HCT116 (cell line): ENCODE measurements at regions not wholly inside any gene's neighbourhood (a gene's known extent, or its start where the extent isn't known, plus 50 kb on each side); places are given as distances from the start of the nearest gene placed in this dataset.

ENCODE experiments used
- ATAC-seq: fragments of 200-7000 bp; cut with Tn5 transposase; 2 replicates; pipeline ENCODE4 v1.9.1; 2020; ENCODE audit warnings: mild to moderate bottlenecking, moderate library complexity
- BruUV-seq: library from RNA; stranded (reverse); fragments of 400-500 nt; replicated peaks from 2 replicates; lab custom pipeline; 2021; lab: Mats Ljungman, UMichigan
- CTCF ChIA-PET: fragments of 300-600 bp; sonication (Branson Sonifier 250); formaldehyde crosslinking; loops from one replicate; lab custom pipeline; 2021; ENCODE audit warnings: antibody characterized with exemption; lab: Charles Lee
- POLR2A ChIA-PET: fragments of 300-600, 350-600 bp; sonication (Branson Sonifier 250); formaldehyde crosslinking; loops from one replicate; lab custom pipeline; 2021; ENCODE audit warnings: antibody characterized with exemption; lab: Charles Lee
- RAD21 ChIA-PET, 2 experiments: fragments of 300-600 bp; sonication (Branson Sonifier 250); formaldehyde crosslinking; loops; one replicate each; lab custom pipeline; 2023; ENCODE audit warnings: low total read pairs in 2 of 2; ENCODE audit not compliant: uncharacterized antibody in 2 of 2, unreplicated experiment in 2 of 2, low non-redundant PET in 1 of 2; lab: Charles Lee
- DNase-seq: peaks from one replicate; pipeline ENCODE4 v3.0.0-alpha.2; 2010; ENCODE audit warnings: low read depth, low spot score
- H2AFZ ChIP-seq: fragments of 200-600 bp; shearing (Covaris generic), sonication (generic); 2 replicates; pipeline ENCODE4 v1.6.1; 2017; ENCODE audit warnings: low read depth, mixed run types, mixed read lengths, antibody characterized with exemption, low read length; ENCODE audit not compliant: poor library complexity, severe bottlenecking
- H3K27ac ChIP-seq: 2 replicates; pipeline ENCODE4 v1.5.1; 2012; ENCODE audit warnings: low read depth, low read length
- H3K27me3 ChIP-seq: fragments of 200-600 bp; sonication (generic); 2 replicates; pipeline ENCODE4 v1.6.1; 2016; ENCODE audit warnings: mixed run types, low read length, mixed read lengths; ENCODE audit not compliant: insufficient read depth
- H3K36me3 ChIP-seq, 2 experiments: fragments of 200-500 bp in 1 of 2; fragments of 200-600 bp in 1 of 2; sonication (Bioruptor generic) in 1 of 2; sonication (generic) in 1 of 2; 2 replicates each; pipeline versions ENCODE4 v1.5.1 to v1.6.1; 2014 to 2016; ENCODE audit warnings: low read length in 2 of 2, inconsistent platforms in 1 of 2, mixed read lengths in 1 of 2, mixed run types in 1 of 2; ENCODE audit not compliant: insufficient read depth in 2 of 2, control insufficient read depth in 1 of 2
- H3K4me1 ChIP-seq, 2 experiments: fragments of 200-600 bp in 1 of 2; sonication (generic) in 1 of 2; 2 replicates each; pipeline versions ENCODE4 v1.5.1 to v1.6.1; 2012 to 2017; ENCODE audit warnings: low read length in 2 of 2, inconsistent platforms in 1 of 2, mild to moderate bottlenecking in 1 of 2, mixed read lengths in 1 of 2, mixed run types in 1 of 2, moderate library complexity in 1 of 2; ENCODE audit not compliant: insufficient read depth in 2 of 2, control insufficient read depth in 1 of 2
- H3K4me2 ChIP-seq: fragments of 200-600 bp; sonication (generic); 2 replicates; pipeline ENCODE4 v1.6.1; 2017; ENCODE audit warnings: mixed run types, low read length, mixed read lengths
- H3K4me3 ChIP-seq, 2 experiments: fragments of 200-600 bp in 1 of 2; sonication (generic) in 1 of 2; replicated peaks in 1 of 2; 2 replicates each; pipeline ENCODE4 v1.5.1; 2011 to 2016; ENCODE audit warnings: low read length in 2 of 2, control low read depth in 1 of 2, low read depth in 1 of 2, mild to moderate bottlenecking in 1 of 2, mixed read lengths in 1 of 2, mixed run types in 1 of 2
- H3K79me2 ChIP-seq: fragments of 200-600 bp; sonication (generic); 2 replicates; pipeline ENCODE4 v1.6.1; 2017; ENCODE audit warnings: mild to moderate bottlenecking, mixed run types, low read length, moderate library complexity, mixed read lengths; ENCODE audit not compliant: insufficient read depth
- H3K9ac ChIP-seq: fragments of 200-600 bp; sonication (generic); 2 replicates; pipeline ENCODE4 v1.6.1; 2016; ENCODE audit warnings: low read length, mixed read lengths
- H3K9me2 ChIP-seq: fragments of 200-600 bp; sonication (generic), shearing (Covaris generic); 2 replicates; pipeline ENCODE4 v1.6.1; 2017; ENCODE audit warnings: mixed run types, mild to moderate bottlenecking, moderate library complexity; ENCODE audit not compliant: insufficient read depth
- H3K9me3 ChIP-seq, 2 experiments: fragments of 200-500 bp in 1 of 2; fragments of 200-600 bp in 1 of 2; sonication (Bioruptor generic) in 1 of 2; sonication (generic) in 1 of 2; 2 replicates each; pipeline ENCODE4 v1.6.1; 2014 to 2017; ENCODE audit warnings: low read length in 2 of 2, mixed read lengths in 2 of 2, inconsistent platforms in 1 of 2, low read depth in 1 of 2, mild to moderate bottlenecking in 1 of 2, mixed run types in 1 of 2, moderate library complexity in 1 of 2; ENCODE audit not compliant: control insufficient read depth in 1 of 2, insufficient read depth in 1 of 2
- H4K20me1 ChIP-seq: fragments of 200-600 bp; sonication (generic), shearing (Covaris generic); 2 replicates; pipeline ENCODE4 v1.6.1; 2017; ENCODE audit warnings: mixed run types, mild to moderate bottlenecking, moderate library complexity; ENCODE audit not compliant: insufficient read depth
- CBX3 ChIP-seq: IDR thresholded peaks from 2 replicates; pipeline ENCODE4 v1.6.1; 2012; ENCODE audit warnings: low read depth
- EGR1 ChIP-seq: IDR thresholded peaks from 2 replicates; pipeline ENCODE4 v1.6.1; 2012; ENCODE audit warnings: low read depth
- ELF1 ChIP-seq: IDR thresholded peaks from 2 replicates; pipeline ENCODE4 v1.6.1; 2012; ENCODE audit warnings: low read depth, borderline replicate concordance
- FOSL1 ChIP-seq: IDR thresholded peaks from 2 replicates; pipeline ENCODE4 v1.6.1; 2012; ENCODE audit warnings: low read depth
- JUND ChIP-seq: IDR thresholded peaks from 2 replicates; pipeline ENCODE4 v1.6.1; 2012
- POLR2AphosphoS5 ChIP-seq: IDR thresholded peaks from 2 replicates; pipeline ENCODE4 v1.6.1; 2011; ENCODE audit warnings: mild to moderate bottlenecking, low read depth, low read length, moderate library complexity
- RAD21 ChIP-seq: IDR thresholded peaks from 2 replicates; pipeline ENCODE4 v1.6.1; 2012; ENCODE audit warnings: low read depth, mild to moderate bottlenecking
- SP1 ChIP-seq: IDR thresholded peaks from 2 replicates; pipeline ENCODE4 v1.6.1; 2012; ENCODE audit warnings: low read depth
- SRF ChIP-seq: IDR thresholded peaks from 2 replicates; pipeline ENCODE4 v1.6.1; 2012; ENCODE audit warnings: low read depth
- YY1 ChIP-seq: IDR thresholded peaks from 2 replicates; pipeline ENCODE4 v1.6.1; 2011; ENCODE audit warnings: low read length, low read depth, moderate library complexity, mild to moderate bottlenecking; ENCODE audit not compliant: insufficient replicate concordance; ENCODE audit errors: extremely low read depth
- ZFX ChIP-seq: fragments of 450-650 bp; IDR thresholded peaks from 2 replicates; pipeline ENCODE4 v1.6.1; 2017
- ZNF274 ChIP-seq: fragments of 200-500 bp; sonication (Bioruptor generic); IDR thresholded peaks from 2 replicates; pipeline ENCODE4 v1.6.1; 2014; ENCODE audit warnings: mild to moderate bottlenecking, low read depth, low read length, inconsistent platforms
- intact Hi-C: fragments of 100-400 bp; cut with micrococcal nuclease; formaldehyde crosslinking; loops from 2 replicates; pipeline ENCODE4 v1.10.0; 2022
- TF ChIP-seq, protein P1 (sequence below), 3 experiments: fragments of 200-600 bp in 1 of 3; sonication (generic) in 1 of 3; IDR thresholded peaks in 2 of 3; conservative IDR thresholded peaks in 1 of 3; 2 replicates each; pipeline ENCODE4 v1.5.1; 2012 to 2017; ENCODE audit warnings: low read depth in 2 of 3, low read length in 2 of 3, antibody characterized with exemption in 1 of 3, borderline replicate concordance in 1 of 3, control low read depth in 1 of 3, mild to moderate bottlenecking in 1 of 3, mixed read lengths in 1 of 3, mixed run types in 1 of 3, moderate library complexity in 1 of 3; ENCODE audit not compliant: insufficient read depth in 1 of 3
- TF ChIP-seq, protein P2 (sequence below): IDR thresholded peaks from 2 replicates; pipeline ENCODE4 v1.6.1; 2011; ENCODE audit warnings: mild to moderate bottlenecking, low read length, moderate library complexity; ENCODE audit not compliant: insufficient replicate concordance; ENCODE audit errors: extremely low read depth
- TF ChIP-seq, protein P3 (sequence below): IDR thresholded peaks from 2 replicates; pipeline ENCODE4 v1.6.1; 2012
- TF ChIP-seq, protein P4 (sequence below): IDR thresholded peaks from 2 replicates; pipeline ENCODE4 v1.6.1; 2012; ENCODE audit warnings: low read depth

DNA sequence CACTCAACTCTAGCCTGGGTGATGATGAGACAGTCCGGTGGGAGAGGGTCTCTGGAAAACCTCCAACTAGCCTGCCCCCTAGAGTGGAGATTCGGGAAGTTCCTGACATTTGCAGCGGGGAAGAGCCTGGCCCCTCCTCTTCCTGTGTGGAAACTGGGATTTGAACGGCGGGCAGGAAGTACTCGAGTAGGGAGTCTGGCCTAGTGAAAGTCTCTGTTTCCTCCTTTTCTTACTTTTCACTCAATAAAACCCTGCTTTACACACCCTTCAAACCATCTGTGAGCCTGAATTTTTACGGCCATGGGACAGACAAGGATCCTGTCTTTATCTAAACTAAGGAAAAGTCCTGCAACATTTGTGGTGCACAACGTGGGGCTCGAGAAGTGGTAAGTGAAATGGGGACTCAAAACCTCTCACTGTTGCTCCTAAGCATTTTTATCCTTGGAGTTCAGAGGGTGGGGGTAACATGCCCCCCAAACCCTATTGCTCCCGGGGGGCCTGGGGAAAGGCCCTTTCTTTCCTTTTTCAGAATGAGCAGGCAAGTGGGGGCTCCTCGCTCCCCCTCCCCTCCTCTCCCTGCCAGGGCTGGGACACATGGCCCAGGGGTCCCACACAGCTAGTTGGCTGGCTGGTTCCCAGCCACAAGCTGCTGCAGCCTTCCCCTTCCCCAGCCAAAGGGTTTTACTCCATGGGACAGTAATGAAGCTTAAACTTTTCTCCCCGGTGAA lies 224.7 kb upstream of the GBE1 start (continued):
- TF ChIP-seq YY1 (no peak), ZFX (peak; percentile 93), POLR2AphosphoS5 (peak; percentile 68)
- TF ChIP-seq, protein P1, sequence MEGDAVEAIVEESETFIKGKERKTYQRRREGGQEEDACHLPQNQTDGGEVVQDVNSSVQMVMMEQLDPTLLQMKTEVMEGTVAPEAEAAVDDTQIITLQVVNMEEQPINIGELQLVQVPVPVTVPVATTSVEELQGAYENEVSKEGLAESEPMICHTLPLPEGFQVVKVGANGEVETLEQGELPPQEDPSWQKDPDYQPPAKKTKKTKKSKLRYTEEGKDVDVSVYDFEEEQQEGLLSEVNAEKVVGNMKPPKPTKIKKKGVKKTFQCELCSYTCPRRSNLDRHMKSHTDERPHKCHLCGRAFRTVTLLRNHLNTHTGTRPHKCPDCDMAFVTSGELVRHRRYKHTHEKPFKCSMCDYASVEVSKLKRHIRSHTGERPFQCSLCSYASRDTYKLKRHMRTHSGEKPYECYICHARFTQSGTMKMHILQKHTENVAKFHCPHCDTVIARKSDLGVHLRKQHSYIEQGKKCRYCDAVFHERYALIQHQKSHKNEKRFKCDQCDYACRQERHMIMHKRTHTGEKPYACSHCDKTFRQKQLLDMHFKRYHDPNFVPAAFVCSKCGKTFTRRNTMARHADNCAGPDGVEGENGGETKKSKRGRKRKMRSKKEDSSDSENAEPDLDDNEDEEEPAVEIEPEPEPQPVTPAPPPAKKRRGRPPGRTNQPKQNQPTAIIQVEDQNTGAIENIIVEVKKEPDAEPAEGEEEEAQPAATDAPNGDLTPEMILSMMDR (IDR thresholded peaks at IDR 0.05 in 2 of 3, conservative IDR thresholded peaks at IDR 0.05 in 1 of 3; ENCODE audit: borderline replicate concordance in 1 of 3, insufficient read depth in 1 of 3, low read depth in 2 of 3, low read length in 2 of 3) = peak; percentile 18 to 67 (median 65); a peak in 4 of 6 replicates
- TF ChIP-seq, protein P2, sequence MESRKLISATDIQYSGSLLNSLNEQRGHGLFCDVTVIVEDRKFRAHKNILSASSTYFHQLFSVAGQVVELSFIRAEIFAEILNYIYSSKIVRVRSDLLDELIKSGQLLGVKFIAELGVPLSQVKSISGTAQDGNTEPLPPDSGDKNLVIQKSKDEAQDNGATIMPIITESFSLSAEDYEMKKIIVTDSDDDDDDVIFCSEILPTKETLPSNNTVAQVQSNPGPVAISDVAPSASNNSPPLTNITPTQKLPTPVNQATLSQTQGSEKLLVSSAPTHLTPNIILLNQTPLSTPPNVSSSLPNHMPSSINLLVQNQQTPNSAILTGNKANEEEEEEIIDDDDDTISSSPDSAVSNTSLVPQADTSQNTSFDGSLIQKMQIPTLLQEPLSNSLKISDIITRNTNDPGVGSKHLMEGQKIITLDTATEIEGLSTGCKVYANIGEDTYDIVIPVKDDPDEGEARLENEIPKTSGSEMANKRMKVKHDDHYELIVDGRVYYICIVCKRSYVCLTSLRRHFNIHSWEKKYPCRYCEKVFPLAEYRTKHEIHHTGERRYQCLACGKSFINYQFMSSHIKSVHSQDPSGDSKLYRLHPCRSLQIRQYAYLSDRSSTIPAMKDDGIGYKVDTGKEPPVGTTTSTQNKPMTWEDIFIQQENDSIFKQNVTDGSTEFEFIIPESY = no peak

DNA sequence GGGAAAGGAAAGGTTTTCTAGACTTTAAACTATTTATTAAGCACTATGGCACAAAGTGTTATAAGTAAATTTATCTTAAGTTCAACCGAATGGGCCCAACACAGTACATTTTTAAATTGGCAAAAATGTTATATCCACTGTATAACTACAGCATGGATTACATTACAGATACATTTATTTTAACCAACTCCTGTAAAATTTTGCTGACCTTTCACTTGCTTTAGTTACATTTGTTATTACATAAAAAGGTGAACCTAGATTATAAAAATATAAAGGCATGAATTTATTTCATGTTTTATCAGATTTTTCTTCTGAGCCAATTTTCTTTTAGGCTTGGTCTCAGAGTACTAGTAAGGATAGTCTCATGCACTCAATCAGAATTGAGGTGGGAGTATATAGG lies 221.9 kb upstream of the GBE1 start:
- Histone ChIP-seq H3K27me3 (no peaks in the 10 kb centered on the region), H3K27ac (no peak overlapping the region), H3K9ac (no peak overlapping the region), H4K20me1 (no peaks in the 10 kb centered on the region), H3K4me3 (no peak overlapping the region), H3K4me2 (no peak overlapping the region), H3K4me1 (peaks cover 5 to 21% of the 10 kb centered on the region in 2 experiments; a peak in 3 of 4 replicates), H3K79me2 (peaks cover 23% of the 10 kb centered on the region), H3K36me3 (no peaks in the 10 kb centered on the region), H3K9me2 (no peaks in the 10 kb centered on the region), H2AFZ (no peak overlapping the region), H3K9me3 (no peaks in the 10 kb centered on the region)
- DNase-seq (no peak), ATAC-seq (no peak)
- RAD21 ChIA-PET = no interaction called here
- CTCF ChIA-PET = no interaction called here
- POLR2A ChIA-PET = no interaction called here
- intact Hi-C loops = no loop called here
- no TSS peak for BruUV-seq
- no peak for TF ChIP-seq YY1
- no peak for TF ChIP-seq RAD21
- TF ChIP-seq, protein P3, sequence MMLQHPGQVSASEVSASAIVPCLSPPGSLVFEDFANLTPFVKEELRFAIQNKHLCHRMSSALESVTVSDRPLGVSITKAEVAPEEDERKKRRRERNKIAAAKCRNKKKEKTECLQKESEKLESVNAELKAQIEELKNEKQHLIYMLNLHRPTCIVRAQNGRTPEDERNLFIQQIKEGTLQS = no peak
- no peak for TF ChIP-seq ZFX
- no peak for TF ChIP-seq SRF
- no peak for TF ChIP-seq CBX3
- no peak for TF ChIP-seq ELF1
- TF ChIP-seq SP1 = no peak
- TF ChIP-seq EGR1 = no peak
- no peak for TF ChIP-seq FOSL1
- no peak for TF ChIP-seq ZNF274
- no peak for TF ChIP-seq JUND
- TF ChIP-seq, protein P4, sequence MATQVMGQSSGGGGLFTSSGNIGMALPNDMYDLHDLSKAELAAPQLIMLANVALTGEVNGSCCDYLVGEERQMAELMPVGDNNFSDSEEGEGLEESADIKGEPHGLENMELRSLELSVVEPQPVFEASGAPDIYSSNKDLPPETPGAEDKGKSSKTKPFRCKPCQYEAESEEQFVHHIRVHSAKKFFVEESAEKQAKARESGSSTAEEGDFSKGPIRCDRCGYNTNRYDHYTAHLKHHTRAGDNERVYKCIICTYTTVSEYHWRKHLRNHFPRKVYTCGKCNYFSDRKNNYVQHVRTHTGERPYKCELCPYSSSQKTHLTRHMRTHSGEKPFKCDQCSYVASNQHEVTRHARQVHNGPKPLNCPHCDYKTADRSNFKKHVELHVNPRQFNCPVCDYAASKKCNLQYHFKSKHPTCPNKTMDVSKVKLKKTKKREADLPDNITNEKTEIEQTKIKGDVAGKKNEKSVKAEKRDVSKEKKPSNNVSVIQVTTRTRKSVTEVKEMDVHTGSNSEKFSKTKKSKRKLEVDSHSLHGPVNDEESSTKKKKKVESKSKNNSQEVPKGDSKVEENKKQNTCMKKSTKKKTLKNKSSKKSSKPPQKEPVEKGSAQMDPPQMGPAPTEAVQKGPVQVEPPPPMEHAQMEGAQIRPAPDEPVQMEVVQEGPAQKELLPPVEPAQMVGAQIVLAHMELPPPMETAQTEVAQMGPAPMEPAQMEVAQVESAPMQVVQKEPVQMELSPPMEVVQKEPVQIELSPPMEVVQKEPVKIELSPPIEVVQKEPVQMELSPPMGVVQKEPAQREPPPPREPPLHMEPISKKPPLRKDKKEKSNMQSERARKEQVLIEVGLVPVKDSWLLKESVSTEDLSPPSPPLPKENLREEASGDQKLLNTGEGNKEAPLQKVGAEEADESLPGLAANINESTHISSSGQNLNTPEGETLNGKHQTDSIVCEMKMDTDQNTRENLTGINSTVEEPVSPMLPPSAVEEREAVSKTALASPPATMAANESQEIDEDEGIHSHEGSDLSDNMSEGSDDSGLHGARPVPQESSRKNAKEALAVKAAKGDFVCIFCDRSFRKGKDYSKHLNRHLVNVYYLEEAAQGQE = no peak
